GM03348 (cell line): ENCODE measurements at regions not wholly inside any gene's neighbourhood (a gene's known extent, or its start where the extent isn't known, plus 50 kb on each side); places are given as distances from the start of the nearest gene placed in this dataset.

Source experiments
- DNase-seq: peaks from one replicate; pipeline ENCODE4 v3.0.0; 2012; ENCODE audit warnings: low spot score

DNA sequence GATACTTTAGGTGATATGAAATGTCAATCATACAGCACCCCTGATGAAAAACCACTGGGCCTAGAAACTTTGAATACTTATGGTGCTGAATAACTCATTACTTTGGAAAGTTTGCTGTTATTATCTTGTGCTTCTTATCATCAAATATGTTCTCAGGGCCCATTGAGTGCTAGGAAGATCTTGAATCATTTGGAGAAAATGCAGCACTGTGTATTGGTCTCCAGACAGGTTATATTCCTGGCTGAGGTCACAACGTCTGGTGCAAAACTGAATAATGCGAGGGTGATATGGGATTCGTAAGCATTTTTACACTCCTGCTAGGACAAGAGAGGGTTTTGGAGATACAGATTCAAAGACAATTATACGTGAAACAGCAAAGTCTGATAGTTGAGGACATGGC lies 249.4 kb upstream of the TNC start:
- no peak for DNase-seq

DNA sequence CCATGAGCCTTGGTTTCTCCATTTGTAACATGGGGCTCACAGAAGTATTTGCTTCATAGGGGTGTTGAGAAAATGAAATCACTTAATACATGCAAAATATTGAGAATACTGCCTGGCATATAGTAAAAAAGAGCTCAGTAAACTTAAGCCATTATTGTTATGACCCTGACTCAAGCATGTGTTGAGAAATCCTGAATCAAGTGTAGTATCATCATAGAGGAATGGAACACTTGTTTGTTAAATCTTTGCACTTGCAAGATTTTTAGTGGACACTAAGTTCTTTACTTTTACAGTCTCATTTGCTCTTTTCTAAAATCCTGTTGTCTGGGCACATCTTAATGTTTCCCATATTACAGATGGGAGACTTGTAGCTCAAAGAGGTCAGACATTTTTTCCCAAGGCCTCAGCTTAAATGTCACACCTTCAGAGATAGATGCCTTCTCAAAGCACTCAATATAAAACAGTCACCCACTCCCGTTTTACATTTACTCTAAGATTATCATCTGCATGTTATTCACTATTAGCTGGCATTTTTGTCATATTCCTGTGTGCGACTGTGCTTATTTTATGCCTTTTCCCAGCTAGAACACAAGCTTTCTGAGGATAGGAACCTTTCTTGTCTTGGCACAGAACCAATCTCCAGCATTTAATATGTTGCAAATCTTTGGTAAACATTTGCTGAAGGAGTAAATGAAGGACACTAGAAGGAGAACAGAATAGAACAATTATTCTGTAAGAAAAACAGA lies 250.0 kb upstream of the TNC start:
- peak; percentile 61 for DNase-seq

DNA sequence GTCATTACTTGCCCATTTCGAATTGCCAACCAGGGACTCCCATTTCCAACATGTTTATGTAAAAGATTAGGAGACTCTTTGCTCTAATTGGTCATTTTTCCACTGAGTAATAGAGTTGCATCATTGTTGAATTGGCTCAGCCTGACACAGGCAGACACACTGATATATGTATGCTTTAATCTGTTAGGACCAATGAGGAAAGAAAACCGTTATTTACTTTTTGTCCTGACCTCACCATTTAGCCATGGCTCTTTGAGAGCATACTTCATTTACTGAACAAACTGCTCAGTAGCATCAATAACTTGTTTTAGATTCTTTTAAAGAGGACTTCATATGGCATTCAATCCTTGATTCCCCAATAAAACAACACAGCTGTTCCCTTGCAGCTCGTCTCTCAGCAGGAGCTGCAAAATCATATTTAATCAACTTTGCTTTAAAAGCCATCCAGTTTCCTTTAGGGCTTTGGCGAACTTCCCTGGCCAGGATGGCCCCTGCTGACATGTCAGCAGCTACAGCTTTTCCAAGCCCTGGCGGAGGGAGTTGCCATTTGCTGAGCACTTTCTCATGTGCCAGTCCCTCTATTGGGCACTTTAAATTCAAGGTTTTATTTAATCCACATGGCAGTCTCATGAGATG lies 251.5 kb upstream of the TNC start:
- DNase-seq: peak; percentile 30

DNA sequence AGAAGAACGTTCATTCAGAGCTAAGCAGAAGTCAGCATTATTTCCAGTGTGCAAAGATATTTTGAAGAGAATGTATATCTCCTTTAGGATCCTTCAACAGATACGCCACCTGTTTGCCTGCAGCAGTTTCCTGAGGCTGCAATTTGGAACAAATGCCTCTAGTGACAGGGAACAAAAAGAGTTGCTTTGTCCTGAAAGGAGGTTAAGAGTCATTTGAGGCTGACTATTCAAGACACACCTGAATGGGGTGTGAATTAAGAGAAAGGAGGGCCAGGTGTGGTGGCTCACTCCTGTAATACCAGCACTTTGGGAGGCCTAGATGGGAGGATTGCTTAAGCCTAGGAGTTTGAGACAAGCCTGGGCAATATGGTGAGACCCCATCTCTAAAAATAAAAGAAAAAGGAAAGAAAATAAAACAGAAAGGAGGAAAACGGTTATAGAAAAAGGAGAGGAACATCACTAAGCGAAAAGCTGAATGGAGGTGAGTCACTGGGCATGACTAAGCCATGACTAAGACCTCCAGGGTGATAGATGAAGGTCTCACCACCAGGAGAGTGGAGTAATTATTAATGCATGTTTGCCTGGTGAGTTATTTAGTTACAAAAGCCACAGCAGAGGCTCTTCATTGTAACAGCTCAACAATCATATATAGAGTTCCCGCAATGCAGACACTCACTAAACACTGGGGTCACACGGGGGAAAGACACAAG lies 255.2 kb upstream of the TNC start:
- peak; percentile 89 for DNase-seq

DNA sequence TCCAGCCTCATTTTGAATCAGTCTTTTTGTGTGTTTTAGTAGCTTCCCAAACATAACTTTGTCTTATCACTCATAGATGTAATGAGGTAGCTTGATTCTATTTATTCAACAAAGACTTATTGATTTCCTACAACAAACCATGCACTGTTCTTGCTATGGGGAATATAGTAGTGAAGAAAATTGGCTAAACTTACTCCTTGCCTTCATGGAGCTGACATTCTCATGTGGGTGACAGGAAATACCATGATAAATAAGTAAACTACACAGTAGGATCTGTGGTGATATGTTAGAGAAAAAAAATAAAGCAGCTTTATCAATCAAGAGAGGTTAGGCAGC lies 255.7 kb upstream of the TNC start:
- no peak for DNase-seq

DNA sequence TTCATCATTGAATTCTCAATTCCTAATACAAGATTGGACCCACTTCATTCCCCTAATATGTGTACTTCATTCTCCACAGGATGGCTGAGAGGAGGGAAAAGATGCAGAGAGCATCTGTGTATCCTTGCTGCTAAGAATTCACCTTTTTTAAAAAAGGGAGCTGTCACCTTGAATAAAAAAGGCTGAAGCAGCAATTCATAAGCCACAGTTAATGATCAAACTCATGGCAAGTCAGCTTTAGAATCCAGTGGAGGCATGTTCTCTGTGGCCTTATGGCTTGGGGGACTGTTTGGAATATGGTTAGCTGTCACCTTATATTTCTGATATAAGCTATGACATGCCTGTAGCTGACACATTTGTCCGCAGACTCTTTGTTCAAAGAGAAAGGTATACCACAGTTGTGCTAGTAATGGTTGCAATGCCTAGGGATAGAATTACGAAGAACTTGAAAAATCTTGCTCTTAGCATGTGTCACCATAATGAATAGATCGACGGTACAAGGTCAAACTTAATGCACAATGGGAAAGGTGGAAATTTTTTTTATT lies 256.8 kb upstream of the TNC start:
- no peak for DNase-seq

DNA sequence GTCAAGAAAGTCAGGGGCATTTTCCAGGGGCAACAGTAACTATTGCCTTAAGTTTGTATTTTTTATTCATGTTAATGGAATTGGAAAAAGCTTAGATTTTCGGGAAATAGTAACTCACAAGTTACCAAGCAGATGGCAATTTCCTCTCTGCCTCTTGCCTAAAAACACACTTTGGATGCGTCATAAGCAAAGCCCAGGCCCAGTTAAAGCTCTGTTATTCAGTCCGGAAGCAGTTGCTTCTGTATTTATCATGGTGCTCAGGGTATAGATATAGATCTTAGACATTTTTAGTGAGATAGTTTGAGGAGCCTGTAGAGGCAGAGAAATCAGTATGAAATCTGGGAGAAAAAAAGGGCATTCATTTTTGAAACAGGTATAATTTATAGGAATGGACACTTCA lies 260.3 kb upstream of the TNC start:
- DNase-seq: no peak

DNA sequence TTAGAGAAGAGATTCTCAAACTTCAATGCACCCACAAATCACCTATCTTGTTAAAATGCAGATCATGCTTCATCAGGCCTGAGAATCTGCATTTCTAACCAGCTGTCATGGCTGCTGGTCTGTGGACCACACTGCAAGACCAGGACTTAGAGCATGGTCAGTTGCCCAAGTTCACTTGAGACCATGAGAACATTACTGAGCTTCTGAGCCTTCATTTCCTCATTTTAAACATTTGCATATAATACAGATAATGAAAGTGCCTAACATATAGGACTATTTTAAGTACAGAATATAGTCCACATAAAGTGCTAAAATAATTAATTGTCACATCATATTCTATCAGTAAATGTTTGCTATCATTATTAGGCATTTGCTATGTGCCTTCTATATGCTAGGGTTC lies 260.8 kb upstream of the TNC start:
- DNase-seq: no peak

DNA sequence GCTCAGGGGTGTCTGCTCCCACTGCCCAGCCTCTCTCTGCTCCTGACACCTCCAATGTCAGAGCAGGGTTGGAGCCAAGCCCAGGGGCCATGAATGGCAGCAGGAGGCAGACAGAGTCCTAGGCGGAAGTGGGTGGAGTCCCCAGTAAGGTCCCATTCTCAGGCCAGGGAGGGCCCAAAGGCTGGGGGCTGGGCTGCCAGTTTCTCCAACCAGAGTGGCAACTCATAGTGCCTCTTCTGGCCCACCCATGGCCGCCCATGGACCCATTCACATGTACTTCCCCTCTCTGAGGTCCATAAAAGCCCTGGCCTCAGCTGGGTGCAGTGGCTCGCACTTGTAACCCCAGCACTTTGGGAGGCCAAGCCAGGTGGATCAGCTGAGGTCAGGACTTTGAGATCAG lies 261.8 kb upstream of the TNC start:
- DNase-seq: no peak

DNA sequence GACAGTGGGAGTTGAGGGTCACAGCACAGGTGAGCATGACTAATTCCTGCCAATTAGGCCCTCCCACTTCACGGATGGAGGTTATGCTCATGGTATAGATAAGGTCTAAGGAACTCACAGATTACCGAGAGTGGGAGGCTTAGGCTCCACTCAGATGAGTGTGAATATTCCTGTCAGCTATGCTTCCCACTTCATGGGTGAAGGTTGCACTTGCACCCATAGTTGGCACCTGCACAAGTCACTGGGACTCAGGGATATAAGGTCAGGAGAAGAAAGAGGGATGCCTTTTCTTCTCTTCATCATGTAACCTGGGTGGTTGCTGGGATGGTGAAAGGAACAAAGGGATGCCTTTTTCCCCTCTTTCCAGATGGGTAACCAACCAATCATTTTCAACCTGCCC lies 264.9 kb upstream of the TNC start:
- no peak for DNase-seq

DNA sequence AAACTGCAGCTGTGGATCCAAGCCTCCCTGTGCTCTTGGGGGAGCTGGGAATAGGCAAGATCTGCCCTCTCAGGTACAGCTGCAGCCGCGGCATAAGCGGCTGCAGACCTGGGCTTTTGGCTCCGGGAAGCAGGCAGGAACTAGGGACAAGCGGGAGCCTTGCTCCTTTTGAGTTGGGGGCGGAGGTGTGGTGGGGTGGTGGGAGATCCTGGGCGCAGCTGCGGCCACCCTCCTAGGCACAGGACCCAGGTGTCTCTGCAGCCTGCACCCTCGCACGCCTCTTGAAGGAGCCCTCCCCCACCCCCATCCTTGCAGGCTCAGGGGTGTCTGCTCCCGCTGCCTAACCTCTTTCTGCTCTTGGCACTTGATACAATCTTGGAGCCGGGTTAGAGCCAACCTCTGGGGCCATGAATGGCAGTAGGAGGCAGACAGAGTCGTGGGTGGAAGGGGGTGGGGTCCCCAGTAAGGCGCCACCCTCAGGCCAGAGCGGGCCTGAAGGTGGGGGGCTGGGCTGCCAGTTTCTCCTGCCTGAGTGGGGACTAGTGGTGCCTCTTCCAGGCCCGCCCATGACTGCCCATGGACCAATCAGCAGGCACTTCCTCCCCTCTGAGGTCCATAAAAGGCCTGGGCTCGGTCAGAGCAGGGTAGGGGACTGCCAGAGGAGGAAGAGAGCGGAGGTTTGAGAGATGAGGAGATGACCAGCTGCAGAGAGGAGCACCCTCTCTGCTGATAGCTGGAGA lies 267.6 kb upstream of the TNC start:
- no peak for DNase-seq

DNA sequence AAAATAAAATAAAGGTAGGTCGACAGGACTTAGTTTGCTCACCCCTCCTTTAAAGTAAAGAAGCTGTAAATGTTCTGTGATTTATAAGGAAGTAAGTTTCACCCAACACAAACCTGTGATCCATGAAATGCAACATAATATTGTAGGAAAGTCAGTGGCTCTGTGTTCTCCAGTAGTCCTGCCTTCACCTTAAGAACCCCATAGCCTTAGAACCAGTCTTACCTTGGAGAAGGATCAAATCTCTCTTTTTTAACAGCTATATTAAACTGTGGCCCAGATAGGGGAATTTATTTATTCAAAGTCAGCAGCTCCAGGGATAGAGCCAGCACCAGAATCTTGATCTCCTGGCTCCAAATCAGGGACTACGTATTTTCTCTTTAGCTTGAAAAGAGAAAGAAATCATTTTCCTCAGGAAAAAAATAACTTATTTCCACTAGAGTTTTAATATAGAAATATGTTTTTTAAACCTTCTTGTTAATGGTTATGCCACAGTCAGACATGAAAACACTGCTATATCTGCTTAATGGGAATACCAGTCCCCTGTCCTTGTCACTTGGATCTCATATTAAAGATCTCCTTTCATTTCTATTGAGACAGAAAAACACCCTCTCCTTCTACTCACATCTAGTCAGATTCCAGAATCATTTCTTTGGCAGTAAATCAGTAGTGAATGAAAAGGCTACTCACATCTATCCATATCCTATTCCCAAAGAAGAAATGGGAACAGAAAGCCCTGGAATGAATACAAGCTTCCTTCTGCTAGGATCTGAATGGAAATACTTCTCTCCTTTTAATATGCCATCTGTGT lies 269.2 kb upstream of the TNC start:
- DNase-seq: no peak

DNA sequence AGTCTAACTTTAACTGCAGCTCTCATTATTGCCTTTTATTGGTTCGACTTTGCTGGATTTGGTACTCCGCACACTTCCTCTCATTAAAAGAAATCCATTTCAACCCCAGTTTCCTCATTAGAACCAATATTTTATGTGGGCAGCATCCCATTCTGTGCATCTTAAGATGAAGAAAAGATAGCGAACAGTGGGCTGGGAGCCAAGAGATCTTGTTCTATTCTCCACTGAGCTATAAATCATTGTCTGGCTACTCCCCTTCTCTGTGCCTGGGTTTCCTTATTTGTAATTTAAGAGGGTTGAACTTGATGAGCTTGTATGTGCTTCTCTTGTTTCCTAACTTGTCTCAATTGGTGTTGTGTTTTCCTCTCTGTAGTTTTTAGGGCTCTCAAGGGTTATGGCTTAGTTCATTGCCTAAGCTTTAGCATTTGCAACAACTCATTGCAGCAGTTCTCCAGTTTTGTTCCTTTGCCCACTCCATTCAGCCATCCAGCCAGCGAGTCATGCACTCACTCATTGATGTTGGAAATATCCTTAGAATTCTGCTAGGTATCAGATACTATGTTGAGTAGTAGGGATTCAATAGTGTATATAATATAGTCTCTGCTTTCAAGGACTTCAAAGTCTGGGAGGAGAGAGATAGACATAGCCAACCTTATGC lies 273.3 kb upstream of the TNC start:
- DNase-seq: no peak

DNA sequence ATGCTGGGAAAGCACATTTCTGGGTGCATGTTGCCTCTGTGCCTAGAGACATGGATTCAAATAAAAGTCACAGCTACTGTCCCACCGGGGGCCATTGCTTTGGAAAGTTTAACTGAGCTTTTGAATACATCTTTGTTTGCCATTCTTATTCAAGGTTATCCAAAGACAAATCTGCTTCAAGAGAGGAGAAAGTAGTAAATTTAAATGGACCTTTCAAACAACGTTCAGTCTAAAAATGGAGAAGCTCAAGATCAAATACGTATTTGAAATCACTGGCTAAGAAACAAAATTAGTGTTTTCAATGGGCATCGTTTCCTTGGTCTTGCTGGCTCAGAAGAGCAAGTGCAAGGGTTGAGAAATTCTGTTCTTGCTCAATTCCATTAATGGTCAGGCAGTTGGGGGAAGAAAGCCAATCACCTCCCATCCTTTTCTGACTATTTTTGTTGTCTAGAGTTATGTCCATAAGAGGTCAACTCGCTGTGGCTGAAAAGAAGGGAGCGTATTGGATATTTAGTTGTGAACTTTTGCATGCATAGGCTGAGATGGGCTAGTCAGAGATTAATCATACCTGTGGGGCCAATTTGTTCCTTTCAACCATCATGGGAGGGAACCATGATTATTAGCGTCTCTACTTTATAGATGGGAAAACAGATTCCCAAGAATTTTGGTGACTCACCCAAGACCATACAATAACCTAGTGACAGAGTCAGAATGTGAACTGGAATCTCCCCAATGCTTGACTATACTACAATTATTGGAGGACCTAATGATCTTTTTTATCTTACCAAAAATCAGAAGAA lies 276.2 kb upstream of the TNC start:
- no peak for DNase-seq

DNA sequence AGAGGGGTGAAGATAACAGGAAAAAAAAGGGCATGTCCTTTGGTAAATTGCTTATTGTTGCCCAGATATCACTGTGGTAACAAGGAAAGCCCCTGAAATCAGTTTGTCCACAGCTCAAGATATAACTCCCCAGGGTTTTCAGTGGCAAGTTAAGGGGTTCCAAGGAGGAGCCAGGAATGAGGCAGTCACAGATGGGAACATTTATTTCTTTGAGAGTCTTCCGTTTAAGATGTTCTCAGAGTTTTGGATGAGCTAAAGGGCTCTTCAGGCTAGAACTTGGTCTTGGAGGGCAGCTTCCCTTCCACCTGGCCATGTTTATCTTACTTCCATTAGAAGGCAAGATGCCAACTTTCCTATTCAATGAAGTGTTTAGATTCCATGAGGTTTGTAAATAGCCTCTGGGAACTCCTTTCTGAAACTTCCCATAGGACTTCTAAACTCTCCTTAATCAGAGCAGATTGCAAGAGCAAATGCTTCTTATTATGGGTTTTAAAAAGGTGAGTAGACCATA lies 277.6 kb upstream of the TNC start:
- no peak for DNase-seq

DNA sequence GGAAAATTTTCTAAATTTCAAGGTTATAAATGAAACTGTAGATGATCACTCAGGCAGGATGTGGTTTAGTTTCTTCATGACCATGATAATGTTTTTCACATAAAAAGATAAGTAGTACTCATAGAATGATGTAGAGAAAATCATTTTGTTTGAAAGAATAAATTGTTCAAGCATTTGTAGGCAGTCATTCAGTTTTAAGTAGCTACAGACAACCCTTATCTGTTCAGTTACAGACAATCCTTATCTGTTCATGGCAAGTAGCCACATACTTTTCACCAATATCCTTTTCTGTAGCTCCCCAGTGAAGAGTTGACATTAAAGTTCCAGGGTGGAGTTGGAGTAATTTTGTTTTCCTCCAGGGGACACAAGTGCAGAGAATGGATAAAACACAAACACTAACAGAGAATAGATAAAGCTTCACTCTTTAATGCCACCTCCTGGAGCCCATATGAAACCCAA lies 278.1 kb upstream of the TNC start:
- no peak for DNase-seq

DNA sequence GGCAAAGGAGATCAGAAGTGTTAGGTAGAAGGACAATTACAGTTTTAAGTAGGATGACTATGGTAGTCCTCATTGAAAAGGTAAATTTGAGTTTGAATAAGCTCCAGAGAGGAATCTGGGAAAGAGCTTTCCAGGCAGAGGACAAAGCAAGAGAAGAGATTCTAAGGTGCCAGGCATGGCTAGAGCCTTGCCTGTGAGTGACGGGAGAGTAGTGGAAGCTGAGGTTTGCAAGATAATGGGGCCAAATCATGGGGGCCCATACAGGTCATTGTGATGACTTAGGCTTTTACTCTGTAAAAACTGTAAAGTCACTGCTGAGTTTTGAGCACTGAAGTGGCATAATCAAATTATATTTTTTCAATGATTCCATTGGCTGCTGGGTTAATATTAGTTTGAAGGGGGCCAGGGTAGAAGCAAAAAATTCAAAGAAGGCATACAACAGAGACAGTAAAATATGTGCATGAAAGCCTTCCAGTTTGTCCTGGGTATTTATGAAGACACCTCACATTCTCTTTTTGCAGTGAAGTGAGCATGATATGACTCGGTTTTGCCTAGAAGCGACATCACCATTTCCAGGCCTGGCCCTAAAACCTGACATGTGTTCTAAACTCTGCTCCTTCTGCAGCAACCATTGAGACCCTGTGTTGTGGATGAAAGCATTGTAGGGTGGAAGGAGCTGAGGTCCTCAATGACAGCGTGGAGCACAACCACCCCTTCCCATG lies 279.8 kb upstream of the TNC start:
- no peak for DNase-seq

DNA sequence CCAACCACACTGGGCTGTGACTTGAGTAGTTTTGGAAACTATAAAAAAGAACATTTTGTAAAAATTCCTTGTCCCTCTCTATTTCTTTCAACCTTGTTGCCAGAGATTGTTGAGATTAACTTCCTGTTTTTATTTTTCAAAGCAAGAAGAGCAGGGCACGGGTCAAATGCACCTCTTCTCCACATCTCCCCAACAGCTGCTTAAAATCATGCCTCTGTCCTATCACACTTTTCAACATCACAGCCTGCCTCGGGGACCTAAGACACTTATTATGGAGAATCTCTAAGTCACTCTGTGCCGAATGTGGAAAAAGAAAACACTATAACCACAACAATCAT lies 280.3 kb upstream of the TNC start:
- no peak for DNase-seq

DNA sequence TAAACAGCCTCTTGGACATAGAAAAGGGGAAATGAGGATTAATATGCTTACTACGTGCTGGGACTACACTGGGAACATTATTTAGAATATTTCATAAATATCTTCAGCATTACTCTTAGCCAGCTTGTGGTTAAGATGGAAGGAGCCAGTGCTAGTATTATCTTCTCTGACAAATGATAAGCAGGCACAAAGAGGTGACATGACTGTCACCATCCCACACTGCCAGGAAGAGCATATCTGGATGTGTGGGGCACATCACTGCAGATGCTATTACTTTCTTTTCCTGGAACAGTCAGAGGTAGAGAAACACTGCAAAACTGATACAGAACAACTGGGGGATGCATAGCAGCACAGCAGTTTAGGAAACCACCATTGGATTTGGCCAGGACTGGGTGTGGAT lies 281.0 kb upstream of the TNC start:
- DNase-seq: no peak
